GM10266 (cell line): ENCODE measurements at regions not wholly inside any gene's neighbourhood (a gene's known extent, or its start where the extent isn't known, plus 50 kb on each side); places are given as distances from the start of the nearest gene placed in this dataset.
A peak's percentile ranks its signal among the peaks of the same experiment; 100 is the strongest.

Source experiments
- DNase-seq: peaks from one replicate; pipeline ENCODE4 v3.0.0; 2012; ENCODE audit errors: extremely low spot score
- CTCF ChIP-seq: IDR thresholded peaks from 2 replicates; pipeline ENCODE4 v1.5.1; 2012; ENCODE audit warnings: mild to moderate bottlenecking, low read depth; ENCODE audit not compliant: control insufficient read depth, insufficient read depth; ENCODE audit errors: missing control alignments

GRCh38 chr10:90413196-90413595 is 444.6 kb downstream of the HTR7 start:
- DNase-seq, result no peak
- no peak for TF ChIP-seq CTCF

- DNase-seq, result no peak
- no peak for TF ChIP-seq CTCF
Measured at GRCh38 chr10:90414926-90415325, 442.9 kb downstream of the HTR7 start.

- no peak for DNase-seq
- TF ChIP-seq CTCF, result no peak
Measured at GRCh38 chr10:90417029-90417428, 440.8 kb downstream of the HTR7 start.

- no peak for DNase-seq
- no peak for TF ChIP-seq CTCF
Measured at GRCh38 chr10:90417476-90418210, 440.2 kb downstream of the HTR7 start.

- no peak for DNase-seq
- TF ChIP-seq CTCF, result no peak
Measured at GRCh38 chr10:90418869-90419652, 438.8 kb downstream of the HTR7 start.

GRCh38 chr10:90420637-90421318 is 437.1 kb downstream of the HTR7 start:
- peak; percentile 10 for DNase-seq

More at GRCh38 chr10:90420637-90421318, 437.1 kb downstream of the HTR7 start:
- TF ChIP-seq CTCF, result no peak
